ENCODE measurements at regions not wholly inside any gene's neighbourhood (a gene's known extent, or its start where the extent isn't known, plus 50 kb on each side); places are given as distances from the start of the nearest gene placed in this dataset.

GRCh38 chr10:33674491-33674890, 340.0 kb upstream of the NRP1 start:
- no peak overlapping the region for H3K27ac ChIP-seq
- no peak for DNase-seq
- TF ChIP-seq CTCF (IDR thresholded peaks at IDR 0.05), result no peak
- H3K36me3 ChIP-seq, result no peaks in the 10 kb centered on the region
- H3K4me1 ChIP-seq, result peaks cover 0 to 9% (median 4%) of the 10 kb centered on the region in 4 donors
- no peaks in the 10 kb centered on the region for H3K27me3 ChIP-seq
- no peak overlapping the region for H3K4me3 ChIP-seq
- H3K9me3 ChIP-seq, result no peaks in the 10 kb centered on the region
- intact Hi-C loops (cut with DNase I; ENCODE audit: low total_unique reads), result no loop called here

GRCh38 chr10:33673839-33674415, 339.5 kb upstream of the NRP1 start:
- Histone ChIP-seq H3K9me3 (no peaks in the 10 kb centered on the region), H3K4me1 (peaks cover 0 to 9% (median 4%) of the 10 kb centered on the region in 4 donors), H3K4me3 (no peak overlapping the region), H3K36me3 (no peaks in the 10 kb centered on the region), H3K27ac (no peak overlapping the region), H3K27me3 (no peaks in the 10 kb centered on the region)
- intact Hi-C loops (cut with DNase I; ENCODE audit: low total_unique reads), result no loop called here
- TF ChIP-seq CTCF (IDR thresholded peaks at IDR 0.05), result no peak
- DNase-seq, result no peak

- TF ChIP-seq CTCF (IDR thresholded peaks at IDR 0.05), result no peak
- H3K4me3 ChIP-seq, result no peak overlapping the region
- H3K4me1 ChIP-seq, result no peaks in the 10 kb centered on the region
- intact Hi-C loops (cut with DNase I; ENCODE audit: low total_unique reads), result no loop called here
- peaks cover 0 to 3% (median 0%) of the 10 kb centered on the region in 3 donors for H3K9me3 ChIP-seq
- no peak overlapping the region for H3K27ac ChIP-seq
- H3K27me3 ChIP-seq, result no peaks in the 10 kb centered on the region
- DNase-seq, result no peak
- no peaks in the 10 kb centered on the region for H3K36me3 ChIP-seq
These were observed 335.4 kb upstream of the NRP1 start for GRCh38 chr10:33669904-33670303.

GRCh38 chr10:33666686-33667480, 332.4 kb upstream of the NRP1 start:
- Histone ChIP-seq H3K4me1 (peaks cover 0 to 2% (median 0%) of the 10 kb centered on the region in 4 donors), H3K4me3 (no peak overlapping the region), H3K9me3 (peaks cover 0 to 9% (median 0%) of the 10 kb centered on the region in 3 donors), H3K36me3 (no peaks in the 10 kb centered on the region), H3K27me3 (no peaks in the 10 kb centered on the region), H3K27ac (no peak overlapping the region)
- intact Hi-C loops (cut with DNase I; ENCODE audit: low total_unique reads), result no loop called here
- DNase-seq, result no peak
- TF ChIP-seq CTCF (IDR thresholded peaks at IDR 0.05), result no peak

- no peaks in the 10 kb centered on the region for H3K27me3 ChIP-seq
- DNase-seq, result no peak
- H3K9me3 ChIP-seq, result peaks cover 0 to 9% (median 0%) of the 10 kb centered on the region in 3 donors
- no peak overlapping the region for H3K4me3 ChIP-seq
- intact Hi-C loops (cut with DNase I; ENCODE audit: low total_unique reads), result no loop called here
- no peak overlapping the region for H3K27ac ChIP-seq
- peaks cover 0 to 10% (median 0%) of the 10 kb centered on the region in 4 donors for H3K4me1 ChIP-seq
- H3K36me3 ChIP-seq, result no peaks in the 10 kb centered on the region
- TF ChIP-seq CTCF (IDR thresholded peaks at IDR 0.05), result no peak
These were observed 331.0 kb upstream of the NRP1 start for GRCh38 chr10:33665501-33665900.

All from tibial artery (tissue), 4 donors.